ENCODE measurements at regions not wholly inside any gene's neighbourhood (a gene's known extent, or its start where the extent isn't known, plus 50 kb on each side); places are given as distances from the start of the nearest gene placed in this dataset.

GRCh38 chr11:70637949-70638583 lies 239.7 kb downstream of the CTTN start:
- Histone ChIP-seq H3K36me3 (ENCODE audit: control insufficient read depth, insufficient read depth, low read length) (no peaks in the 10 kb centered on the region), H3K9me3 (ENCODE audit: control insufficient read depth, insufficient read depth, low read length) (no peaks in the 10 kb centered on the region), H3K27ac (ENCODE audit: low read length) (no peak overlapping the region), H3K4me3 (ENCODE audit: low read length) (no peak overlapping the region), H3K27me3 (ENCODE audit: control insufficient read depth, insufficient read depth, low read length) (no peaks in the 10 kb centered on the region), H3K4me1 (ENCODE audit: control insufficient read depth, insufficient read depth, low read length) (no peaks in the 10 kb centered on the region)
- Mint-ChIP-seq H3K36me3 (no peaks in the 10 kb centered on the region), H3K9me3 (no peaks in the 10 kb centered on the region), H3K4me3 (no peak overlapping the region), H3K27me3 (ENCODE audit: low read depth in 2 of 2) (no peaks in the 10 kb centered on the region), H3K4me1 (no peaks in the 10 kb centered on the region), H3K27ac (no peak overlapping the region)
- 79% methylated on average over 18 of the region's 18 CpGs for WGBS (ENCODE audit: insufficient coverage)
- TF ChIP-seq CTCF (IDR thresholded peaks at IDR 0.05): no peak
- no peak for ATAC-seq
- intact Hi-C loops (cut with micrococcal nuclease): no loop called here
- DNase-seq: no peak

- Mint-ChIP-seq H3K9me3 (no peaks in the 10 kb centered on the region), H3K4me1 (no peaks in the 10 kb centered on the region), H3K27me3 (ENCODE audit: low read depth in 2 of 2) (peaks cover 0 to 5% of the 10 kb centered on the region in 2 donors), H3K36me3 (no peaks in the 10 kb centered on the region), H3K4me3 (no peak overlapping the region), H3K27ac (no peak overlapping the region)
- no peaks in the 10 kb centered on the region for H3K27me3 ChIP-seq (ENCODE audit: control insufficient read depth, insufficient read depth, low read length)
- no peak for TF ChIP-seq CTCF (IDR thresholded peaks at IDR 0.05)
- intact Hi-C loops (cut with micrococcal nuclease): no loop called here
- no peak for ATAC-seq
- H3K4me1 ChIP-seq (ENCODE audit: control insufficient read depth, insufficient read depth, low read length): no peaks in the 10 kb centered on the region
- DNase-seq: no peak
- H3K4me3 ChIP-seq (ENCODE audit: low read length): no peak overlapping the region
- H3K36me3 ChIP-seq (ENCODE audit: control insufficient read depth, insufficient read depth, low read length): no peaks in the 10 kb centered on the region
- no peak overlapping the region for H3K27ac ChIP-seq (ENCODE audit: low read length)
- no peaks in the 10 kb centered on the region for H3K9me3 ChIP-seq (ENCODE audit: control insufficient read depth, insufficient read depth, low read length)
- 81% methylated on average over 7 of the region's 8 CpGs for WGBS (ENCODE audit: insufficient coverage)
Observed at GRCh38 chr11:70640408-70640807, 242.1 kb downstream of the CTTN start.

- Mint-ChIP-seq H3K36me3 (no peaks in the 10 kb centered on the region), H3K9me3 (no peaks in the 10 kb centered on the region), H3K27ac (no peak overlapping the region), H3K4me3 (peak overlapping the region; percentile 28), H3K27me3 (ENCODE audit: low read depth in 2 of 2) (peaks cover 7% of the 10 kb centered on the region in 2 donors), H3K4me1 (no peaks in the 10 kb centered on the region)
- intact Hi-C loops (cut with micrococcal nuclease): no loop called here
- Histone ChIP-seq H3K4me3 (ENCODE audit: low read length) (no peak overlapping the region), H3K4me1 (ENCODE audit: control insufficient read depth, insufficient read depth, low read length) (no peaks in the 10 kb centered on the region), H3K27ac (ENCODE audit: low read length) (no peak overlapping the region), H3K27me3 (ENCODE audit: control insufficient read depth, insufficient read depth, low read length) (no peaks in the 10 kb centered on the region), H3K36me3 (ENCODE audit: control insufficient read depth, insufficient read depth, low read length) (no peaks in the 10 kb centered on the region), H3K9me3 (ENCODE audit: control insufficient read depth, insufficient read depth, low read length) (no peaks in the 10 kb centered on the region)
- ATAC-seq: peak in 1 of 3 donors; percentile 26
- 46% methylated on average over 12 of the region's 12 CpGs for WGBS (ENCODE audit: insufficient coverage)
- DNase-seq: no peak
- TF ChIP-seq CTCF (IDR thresholded peaks at IDR 0.05): no peak
Observed at GRCh38 chr11:70641369-70641768, 243.0 kb downstream of the CTTN start.

- Histone ChIP-seq H3K4me3 (ENCODE audit: low read length) (no peak overlapping the region), H3K4me1 (ENCODE audit: control insufficient read depth, insufficient read depth, low read length) (no peaks in the 10 kb centered on the region), H3K27ac (ENCODE audit: low read length) (no peak overlapping the region), H3K9me3 (ENCODE audit: control insufficient read depth, insufficient read depth, low read length) (no peaks in the 10 kb centered on the region), H3K36me3 (ENCODE audit: control insufficient read depth, insufficient read depth, low read length) (no peaks in the 10 kb centered on the region), H3K27me3 (ENCODE audit: control insufficient read depth, insufficient read depth, low read length) (no peaks in the 10 kb centered on the region)
- Mint-ChIP-seq H3K36me3 (no peaks in the 10 kb centered on the region), H3K9me3 (no peaks in the 10 kb centered on the region), H3K4me3 (no peak overlapping the region), H3K27ac (no peak overlapping the region), H3K27me3 (ENCODE audit: low read depth in 2 of 2) (peaks cover 9 to 10% of the 10 kb centered on the region in 2 donors), H3K4me1 (no peaks in the 10 kb centered on the region)
- intact Hi-C loops (cut with micrococcal nuclease): no loop called here
- WGBS (ENCODE audit: insufficient coverage): 73% methylated on average over 14 of the region's 14 CpGs
- TF ChIP-seq CTCF (IDR thresholded peaks at IDR 0.05): no peak
- ATAC-seq (no peak), DNase-seq (no peak)
Observed at GRCh38 chr11:70642266-70642665, 243.9 kb downstream of the CTTN start.
